Epithelial cell of prostate (primary cell): ENCODE measurements at regions not wholly inside any gene's neighbourhood (a gene's known extent, or its start where the extent isn't known, plus 50 kb on each side); places are given as distances from the start of the nearest gene placed in this dataset.

Experiments used
- DNase-seq: peaks from one replicate; pipeline ENCODE4 v3.0.0-alpha.2; 2011; ENCODE audit warnings: low read depth, low spot score
- H3K27ac ChIP-seq: fragments of 450-650 bp; 2 replicates; pipeline ENCODE4 v1.5.1; 2017; ENCODE audit warnings: mild to moderate bottlenecking

- H3K27ac ChIP-seq, result no peak overlapping the region
- no peak for DNase-seq
These were observed 245.8 kb upstream of the NAV3 start for GRCh38 chr12:77584860-77585259.

DNA sequence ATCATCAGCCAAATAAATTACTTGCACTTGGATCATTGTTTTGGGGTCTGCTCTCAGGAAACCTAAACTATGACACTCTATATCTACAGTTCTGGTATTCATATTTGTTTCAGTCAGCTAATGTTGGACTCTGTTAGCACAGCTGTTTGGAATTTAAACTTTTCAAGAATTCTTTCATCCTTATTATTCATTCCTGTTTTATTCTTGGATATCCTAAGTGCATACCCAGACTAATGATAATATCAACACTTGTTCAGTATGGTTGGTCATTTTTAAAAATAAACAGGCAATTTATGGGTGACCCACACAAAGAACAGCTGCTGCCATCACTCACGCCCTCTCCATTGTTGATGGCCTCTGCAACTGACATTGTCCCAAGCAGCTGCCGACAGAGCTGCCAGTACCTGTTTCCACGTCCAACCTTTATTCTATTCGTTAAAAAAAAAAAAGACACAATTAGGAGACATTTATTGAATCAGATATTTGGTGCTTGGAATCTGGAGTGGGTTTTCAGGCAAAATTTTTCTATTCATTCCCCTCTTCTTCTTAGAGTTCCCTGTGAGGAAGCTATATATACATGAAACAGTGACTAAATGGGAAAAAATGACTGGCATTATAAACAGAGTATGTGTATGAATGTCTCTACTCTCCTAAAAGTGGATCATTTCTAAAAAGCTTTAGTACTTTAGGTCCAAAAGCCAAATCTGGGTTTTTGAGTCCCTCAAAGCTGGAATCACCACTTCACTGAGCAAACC is 252.1 kb upstream of the NAV3 start:
- no peak overlapping the region for H3K27ac ChIP-seq
- DNase-seq, result no peak

- no peak for DNase-seq
- no peak overlapping the region for H3K27ac ChIP-seq
These were observed 252.9 kb upstream of the NAV3 start for GRCh38 chr12:77577791-77578190.

GRCh38 chr12:77575376-77575919 is 255.2 kb upstream of the NAV3 start:
- no peak overlapping the region for H3K27ac ChIP-seq
- no peak for DNase-seq

- no peak for DNase-seq
- no peak overlapping the region for H3K27ac ChIP-seq
These were observed 258.3 kb upstream of the NAV3 start for GRCh38 chr12:77572371-77572770.

- DNase-seq, result no peak
These were observed 258.9 kb upstream of the NAV3 start for GRCh38 chr12:77571768-77572167.

DNA sequence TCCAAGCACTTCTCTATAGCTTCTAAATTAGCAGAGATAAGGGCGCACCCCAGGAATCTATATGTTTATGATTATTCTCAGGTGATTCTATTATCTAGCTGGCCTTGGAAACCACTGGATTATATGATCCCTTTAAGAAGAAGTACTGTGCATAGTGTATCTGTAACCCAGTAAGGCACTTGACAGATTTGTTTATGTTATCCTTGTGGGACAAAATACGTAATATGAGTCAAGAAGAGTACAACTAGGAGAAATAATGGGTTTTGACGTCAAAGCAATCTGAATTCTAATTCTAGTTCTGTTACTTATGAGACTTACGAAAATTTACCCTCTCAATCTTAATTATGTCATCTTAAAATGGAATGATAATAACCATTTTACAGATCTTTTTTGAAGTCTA is 259.6 kb upstream of the NAV3 start:
- no peak overlapping the region for H3K27ac ChIP-seq
- no peak for DNase-seq

More at GRCh38 chr12:77571768-77572167, 258.9 kb upstream of the NAV3 start:
- H3K27ac ChIP-seq, result no peak overlapping the region

GRCh38 chr12:77569876-77570275 is 260.8 kb upstream of the NAV3 start:
- no peak overlapping the region for H3K27ac ChIP-seq
- no peak for DNase-seq

DNA sequence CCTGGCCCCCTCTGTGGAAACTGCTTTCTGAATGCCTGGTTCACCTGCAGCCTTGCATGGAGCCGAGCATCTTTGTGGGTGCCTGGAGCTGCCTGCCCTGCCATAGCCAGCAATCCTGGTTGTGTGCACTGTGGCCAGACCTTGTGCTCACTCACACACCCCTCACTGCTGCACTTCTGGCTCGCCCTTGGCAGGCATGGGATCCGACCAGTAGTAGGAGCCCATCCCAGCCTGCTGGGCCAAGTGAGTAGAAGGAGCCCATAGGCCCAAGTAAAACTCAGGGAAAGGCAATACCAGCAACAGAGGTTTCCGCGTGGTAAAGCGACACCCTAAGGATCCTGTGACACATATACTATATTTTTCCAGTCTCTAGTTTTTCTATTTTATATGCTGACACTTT is 270.0 kb upstream of the NAV3 start:
- no peak overlapping the region for H3K27ac ChIP-seq
- no peak for DNase-seq

DNA sequence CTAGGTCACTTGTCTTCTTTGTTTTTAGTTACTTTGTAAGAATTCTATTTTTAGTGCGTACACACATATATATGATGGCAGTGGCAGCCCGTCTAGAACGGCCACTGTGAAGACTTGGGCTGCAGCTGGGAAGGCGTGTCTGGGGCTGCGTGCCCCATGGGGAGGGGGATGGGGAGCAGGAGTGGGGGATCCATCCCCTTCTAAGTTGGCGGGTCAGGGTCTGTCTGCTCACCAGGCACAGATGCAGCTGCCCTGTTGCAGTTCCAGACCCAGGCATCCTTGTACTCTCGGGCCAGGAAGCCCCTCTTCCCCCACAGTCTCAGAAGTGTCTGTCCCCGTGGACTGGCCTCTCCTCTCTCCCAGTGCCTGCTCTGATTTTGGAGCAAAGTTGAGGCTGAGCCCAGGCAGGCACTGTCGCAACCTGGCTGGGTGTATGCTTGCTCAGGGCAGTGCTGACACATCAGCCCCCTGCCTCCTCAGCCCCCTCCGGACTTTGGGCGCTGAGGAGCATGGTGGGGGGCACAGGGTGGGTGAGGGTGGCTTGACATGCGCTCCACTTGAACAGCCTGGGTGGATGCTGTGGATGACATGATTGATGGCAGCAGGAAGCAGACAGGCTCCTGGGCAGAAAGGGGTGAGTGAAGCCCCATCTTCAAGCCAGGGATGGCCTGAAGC is 271.2 kb upstream of the NAV3 start:
- no peak overlapping the region for H3K27ac ChIP-seq
- no peak for DNase-seq

DNA sequence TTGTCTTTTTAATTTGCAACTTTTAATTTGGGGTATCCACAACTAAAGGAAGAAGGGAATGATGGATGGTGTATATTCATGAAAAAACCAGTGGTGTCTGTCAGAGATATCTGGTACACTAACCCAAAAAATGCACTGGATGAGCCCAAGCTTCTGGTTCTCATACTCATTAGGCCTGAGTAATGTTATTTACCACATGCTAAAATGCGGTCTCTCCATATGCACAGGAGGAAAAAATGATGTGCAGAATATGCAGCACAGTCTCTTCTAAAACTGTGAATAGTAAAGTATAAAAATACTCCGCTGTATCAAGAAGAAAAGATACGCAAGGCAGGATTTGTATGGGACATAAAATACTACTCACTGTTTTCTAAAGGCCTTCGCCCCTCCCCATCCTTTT is 275.6 kb upstream of the NAV3 start:
- H3K27ac ChIP-seq, result no peak overlapping the region
- DNase-seq, result no peak

GRCh38 chr12:77553976-77554619 is 276.6 kb upstream of the NAV3 start:
- H3K27ac ChIP-seq, result no peak overlapping the region

DNA sequence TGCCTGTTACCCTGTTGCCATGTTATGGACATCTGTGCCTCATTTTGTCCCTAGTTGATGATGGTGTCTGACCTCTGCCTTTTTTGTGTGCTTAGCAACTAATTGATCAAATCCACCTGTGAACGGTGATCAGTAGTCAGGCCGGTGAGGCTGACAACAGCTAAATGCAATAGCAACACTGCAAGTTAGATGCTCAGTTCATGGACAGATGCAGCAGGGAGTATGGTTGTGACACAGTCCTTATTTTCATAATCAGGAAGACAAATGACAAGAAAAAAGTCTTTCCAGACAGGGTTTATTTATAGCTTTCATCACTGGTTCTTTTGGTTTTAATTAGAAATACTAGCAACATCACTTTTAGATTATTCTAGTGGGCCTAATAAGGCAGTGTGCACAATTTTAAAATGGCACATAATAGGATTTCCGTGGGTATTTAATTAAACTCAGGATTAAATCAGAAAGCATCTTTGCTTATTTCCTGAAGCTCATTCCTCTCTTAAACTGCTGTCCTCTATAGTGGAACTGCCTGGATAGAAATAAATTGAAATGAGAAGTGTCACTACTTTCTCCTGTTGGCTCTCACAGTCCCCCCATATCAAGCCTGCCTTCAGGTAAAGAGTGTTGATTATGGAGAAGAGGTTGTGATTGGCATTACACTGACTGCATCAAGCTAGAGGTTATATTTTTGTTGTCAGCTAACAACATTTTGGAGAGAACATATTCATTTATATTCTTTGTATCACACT is 281.1 kb upstream of the NAV3 start:
- no peak overlapping the region for H3K27ac ChIP-seq
- DNase-seq, result no peak

More at GRCh38 chr12:77553976-77554619, 276.6 kb upstream of the NAV3 start:
- DNase-seq, result no peak

GRCh38 chr12:77548797-77549196 is 281.9 kb upstream of the NAV3 start:
- no peak for DNase-seq
- H3K27ac ChIP-seq, result no peak overlapping the region

DNA sequence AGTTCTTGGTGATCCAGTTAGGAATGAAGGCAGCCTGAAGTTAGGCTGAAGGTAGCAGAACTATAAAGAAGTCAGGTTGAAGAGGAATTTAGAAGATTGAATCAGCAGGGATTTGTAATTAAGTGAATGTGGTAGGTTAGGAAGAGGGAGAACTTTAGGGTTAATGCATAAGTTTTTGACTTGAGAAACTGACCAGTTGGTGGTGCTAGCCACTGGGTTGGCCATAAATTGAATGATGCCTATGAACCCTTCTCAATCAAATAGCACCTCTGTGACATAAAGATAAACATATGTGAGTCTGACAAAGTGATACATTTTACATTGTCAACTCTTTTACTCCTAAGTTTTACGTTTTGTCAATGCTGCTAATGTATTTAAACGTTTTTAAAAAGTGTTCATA is 290.6 kb upstream of the NAV3 start:
- DNase-seq, result no peak
- H3K27ac ChIP-seq, result no peak overlapping the region

DNA sequence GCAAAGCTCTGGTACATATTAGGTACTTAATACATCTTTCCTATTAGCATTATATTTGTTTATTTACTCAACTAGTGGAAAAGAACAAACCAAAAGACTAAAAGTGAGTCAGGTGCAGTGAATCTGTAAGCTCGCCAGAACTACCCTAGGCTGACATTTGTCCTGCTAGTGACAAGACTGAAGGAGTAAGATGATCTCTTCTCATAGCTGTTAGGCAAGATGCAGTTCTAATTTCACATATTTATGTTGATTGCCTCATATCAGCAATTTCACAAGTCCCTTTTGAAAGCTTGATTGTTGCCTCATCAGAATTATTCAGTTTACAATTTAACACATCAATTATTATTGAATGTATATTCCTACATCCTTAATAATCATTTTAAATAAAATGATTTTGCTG is 293.0 kb upstream of the NAV3 start:
- H3K27ac ChIP-seq, result no peak overlapping the region
- no peak for DNase-seq

DNA sequence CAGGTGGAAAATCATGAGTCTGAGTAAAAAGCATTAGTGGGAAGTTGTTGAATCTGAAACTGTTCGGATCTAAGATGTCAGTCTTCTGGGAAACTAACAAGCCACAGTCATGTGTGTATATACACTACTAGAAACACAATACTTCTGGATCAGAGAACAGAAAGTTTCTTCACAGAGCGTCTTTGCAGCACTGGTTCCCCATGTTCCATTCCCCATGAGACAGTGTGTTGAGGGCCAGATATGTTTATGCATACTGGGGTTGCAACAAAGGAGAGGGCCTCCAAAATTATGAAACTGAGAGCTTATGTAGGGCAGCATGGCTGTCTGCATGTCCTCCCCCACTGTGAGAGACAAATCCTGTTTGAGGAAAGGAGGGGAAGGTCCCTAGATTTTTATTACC is 295.0 kb upstream of the NAV3 start:
- DNase-seq, result no peak
- no peak overlapping the region for H3K27ac ChIP-seq

DNA sequence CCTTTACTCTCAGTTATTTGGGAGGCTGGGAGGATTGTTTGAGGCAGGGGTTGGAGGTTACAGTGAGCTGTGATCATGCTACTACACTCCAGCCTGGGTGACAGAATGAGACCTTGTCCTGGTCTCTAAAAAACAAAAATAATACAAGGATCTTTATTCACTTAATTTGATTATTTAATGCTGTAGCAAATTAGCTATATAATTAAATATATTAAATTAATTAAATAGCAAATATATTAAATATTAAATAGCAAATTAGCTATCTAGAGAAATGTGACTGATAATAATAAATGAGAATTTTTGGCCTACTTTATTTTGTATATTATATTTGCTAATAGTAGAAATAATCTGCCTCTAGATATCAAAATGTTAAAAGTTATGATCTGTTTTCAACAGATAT is 298.8 kb upstream of the NAV3 start:
- no peak overlapping the region for H3K27ac ChIP-seq

DNA sequence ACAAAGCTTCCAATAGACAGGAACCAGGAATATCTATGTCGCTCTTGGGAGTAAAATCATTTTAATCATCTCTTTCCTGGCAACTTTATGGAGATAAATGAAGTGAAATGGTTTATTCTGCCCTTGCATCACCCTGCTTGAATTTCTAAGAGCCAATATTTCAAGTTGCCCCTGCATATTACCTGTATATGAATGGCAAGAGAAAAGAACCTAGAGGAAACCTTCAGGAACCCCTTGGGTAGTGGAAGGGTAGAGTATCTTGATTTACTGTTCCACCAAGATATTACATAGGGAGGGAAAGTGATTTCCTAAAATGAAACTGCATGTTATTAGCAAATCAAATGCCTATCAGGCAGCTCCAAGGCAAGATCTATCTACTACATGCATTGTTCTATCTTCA is 308.4 kb upstream of the NAV3 start:
- no peak overlapping the region for H3K27ac ChIP-seq
- DNase-seq, result no peak

More for the DNA sequence above, 298.8 kb upstream of the NAV3 start:
- no peak for DNase-seq

GRCh38 chr12:77521508-77522115 is 309.1 kb upstream of the NAV3 start:
- no peak for DNase-seq
- no peak overlapping the region for H3K27ac ChIP-seq
